Activated CD8-positive, alpha-beta memory T cell treated with anti-CD3 and anti-CD28 coated beads, Interleukin-2, amount 50 U/mL, for 4 hours (primary cell): ENCODE measurements at regions not wholly inside any gene's neighbourhood (a gene's known extent, or its start where the extent isn't known, plus 50 kb on each side); places are given as distances from the start of the nearest gene placed in this dataset.
"Not testable (repeated sequence)": the region's sequence is repeated elsewhere in the genome, so short reads cannot be mapped to it uniquely, and the experiment has no call there.

ENCODE experiments used
- DNase-seq: peaks from one replicate; pipeline ENCODE4 v3.0.0-alpha.2; 2020

DNA sequence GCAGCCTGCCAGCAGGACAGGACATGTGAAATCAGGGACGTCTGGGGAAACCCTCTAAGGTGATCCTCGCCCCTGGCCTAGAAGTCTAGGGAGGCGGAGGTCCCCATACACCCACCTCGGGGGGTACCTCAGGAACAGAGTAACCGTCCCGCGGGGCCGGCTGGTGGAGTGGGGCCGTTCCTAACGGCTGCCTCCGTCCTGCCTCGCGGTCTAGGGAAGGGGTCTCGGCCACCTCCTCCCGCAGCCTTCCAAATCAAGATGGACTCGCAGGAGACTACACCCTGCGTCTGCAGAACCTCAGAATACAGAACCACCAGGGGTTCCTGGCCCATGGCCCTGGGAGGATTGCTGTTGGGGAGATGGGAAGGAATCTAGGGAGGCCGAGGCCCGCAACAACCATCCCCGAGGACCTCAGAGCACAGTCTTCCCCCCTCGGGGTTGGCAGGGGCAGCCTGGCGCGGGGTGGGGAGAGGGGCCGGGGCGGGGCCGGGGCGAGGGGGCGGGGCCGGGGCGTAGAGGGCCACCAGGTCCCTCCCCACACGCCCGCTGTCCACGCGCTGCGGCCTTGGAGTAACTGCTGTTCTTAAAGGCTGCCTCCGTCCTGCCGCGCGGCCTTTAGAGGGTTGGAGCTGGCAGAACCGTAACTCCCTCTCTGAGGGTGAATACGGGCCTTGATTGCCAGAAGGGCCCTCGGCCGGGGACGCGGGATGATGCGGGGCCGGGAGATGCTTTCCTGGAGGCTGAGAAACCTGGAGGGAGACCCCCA, 89.0 kb upstream of the MLN start:
- no peak for DNase-seq

DNA sequence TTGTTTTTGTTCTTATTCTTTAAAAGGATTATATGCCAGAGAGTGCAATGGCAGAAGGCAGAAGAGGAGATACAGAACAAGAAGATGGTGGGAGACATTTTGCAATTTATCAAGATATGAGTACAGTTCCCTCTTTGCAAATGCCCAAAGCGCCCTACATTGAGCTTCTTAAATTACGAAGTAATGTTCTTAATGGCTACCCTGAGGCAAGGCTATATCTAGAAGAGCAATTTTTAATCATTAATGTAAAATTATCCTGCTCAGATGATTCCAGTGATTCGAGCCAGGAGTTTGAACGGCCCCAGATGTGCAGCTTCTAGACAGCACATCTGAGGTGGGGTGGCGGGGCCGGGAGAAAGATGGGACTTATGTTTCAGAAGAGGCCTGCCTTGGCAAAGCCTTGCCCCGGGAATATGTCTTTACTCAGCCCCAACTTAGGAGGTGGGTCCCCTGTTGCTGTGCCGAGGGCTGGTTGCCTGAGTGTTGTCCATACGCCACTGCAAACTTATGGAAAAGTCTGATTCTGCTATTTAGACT, 84.9 kb upstream of the MLN start:
- no peak for DNase-seq

DNA sequence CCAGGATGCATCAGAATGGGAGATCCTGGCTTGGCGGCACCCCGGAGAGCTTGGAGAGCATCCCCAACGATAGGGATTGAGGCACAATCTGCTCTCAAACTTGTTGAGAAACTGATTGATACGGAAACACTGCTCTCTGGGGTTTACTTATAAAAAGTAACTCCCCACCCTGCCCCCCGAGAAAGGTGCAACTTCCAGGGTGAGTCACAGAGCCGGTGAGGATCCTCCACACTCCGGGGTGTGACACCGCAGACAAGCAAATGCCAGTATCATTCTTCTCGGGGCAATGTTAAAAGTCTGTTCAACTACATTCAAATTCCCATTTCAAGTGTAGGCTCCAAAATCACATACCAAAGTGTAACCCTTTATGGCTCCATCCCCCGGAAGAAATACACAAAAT, 84.4 kb upstream of the MLN start:
- no peak for DNase-seq

DNA sequence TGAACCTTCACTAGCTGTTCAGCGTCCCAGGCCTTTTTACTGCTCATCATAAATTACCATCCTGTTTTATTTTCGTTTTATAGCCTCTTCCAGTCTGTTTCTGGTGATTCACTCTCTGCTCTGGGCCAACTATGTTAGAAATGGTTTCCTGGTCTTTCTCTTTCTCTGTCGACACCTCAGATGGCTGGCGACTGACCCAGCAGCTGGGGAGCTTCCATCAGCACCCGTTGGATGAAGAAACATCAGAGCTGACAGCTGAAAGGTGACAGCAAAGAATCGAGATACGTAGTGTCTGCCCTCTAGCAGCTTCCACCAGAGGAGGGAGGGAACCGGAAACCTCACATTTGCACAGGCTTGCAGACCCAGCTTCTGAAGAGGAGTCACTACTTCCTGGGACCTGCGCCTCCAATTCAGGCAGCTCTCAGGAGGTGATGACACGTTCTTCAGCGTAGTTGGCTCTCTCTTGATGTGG, 82.9 kb upstream of the MLN start:
- DNase-seq: no peak

DNA sequence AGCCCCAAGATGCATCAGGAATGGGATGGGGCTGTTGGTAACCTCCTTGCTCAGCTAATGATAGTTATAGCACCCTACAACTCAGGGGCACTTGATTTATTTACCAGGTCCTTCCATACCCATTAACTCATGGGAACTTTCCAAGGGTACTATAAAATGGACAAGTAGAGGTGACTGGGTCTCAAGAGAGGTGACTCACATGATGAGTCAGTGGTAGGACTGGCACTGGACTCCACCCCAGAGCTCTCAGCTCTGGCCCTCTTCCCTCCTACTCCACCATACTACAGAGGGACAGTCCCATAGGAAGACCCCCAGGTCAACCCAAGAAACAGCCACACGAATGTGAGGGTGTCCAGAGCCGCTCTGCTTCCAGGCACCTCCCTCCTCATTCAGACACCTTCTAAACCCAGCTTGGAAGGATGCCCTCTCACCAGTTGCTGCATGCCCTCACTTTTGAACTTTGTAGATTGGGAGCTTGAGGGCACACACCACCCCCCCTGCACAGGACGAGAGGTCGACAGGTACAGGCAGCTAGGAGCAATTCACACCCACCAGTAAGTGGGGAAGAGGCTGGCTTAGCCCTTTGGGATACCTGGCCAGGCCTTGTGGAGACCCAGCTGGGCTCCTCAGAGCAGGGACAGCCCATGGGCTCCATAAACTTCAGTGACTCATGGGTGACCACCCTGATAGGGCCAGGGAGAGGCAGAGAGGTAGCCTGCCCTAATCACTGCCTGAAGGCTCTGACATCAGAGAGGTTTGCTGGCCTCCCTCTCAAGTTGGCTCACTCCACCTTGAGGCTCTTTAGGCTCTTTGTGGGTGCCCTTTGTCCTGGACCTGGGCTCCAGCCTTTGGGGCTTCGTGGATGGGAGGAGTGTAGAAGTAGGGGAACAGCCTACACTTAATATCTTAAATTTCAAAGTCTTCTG, 81.6 kb upstream of the MLN start:
- no peak for DNase-seq

DNA sequence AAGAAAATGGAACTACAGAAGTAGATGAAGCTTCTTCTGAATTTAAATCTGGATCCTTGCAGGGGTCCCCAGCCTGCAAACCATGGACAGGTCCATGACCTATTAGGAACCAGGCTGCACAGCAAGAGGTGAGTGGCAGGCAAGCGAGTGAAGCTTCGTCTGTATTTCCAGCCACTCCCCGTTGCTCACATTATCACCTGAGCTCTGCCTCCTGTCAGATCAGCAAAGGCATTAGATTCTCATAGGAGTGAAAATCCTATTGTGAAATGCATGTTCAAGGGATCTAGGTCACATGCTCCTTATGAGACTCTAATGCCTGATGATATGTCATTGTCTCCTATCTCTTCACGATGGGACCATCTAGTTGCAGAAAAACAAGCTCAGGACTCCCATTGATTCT, 79.8 kb upstream of the MLN start:
- not testable (repeated sequence) for DNase-seq

DNA sequence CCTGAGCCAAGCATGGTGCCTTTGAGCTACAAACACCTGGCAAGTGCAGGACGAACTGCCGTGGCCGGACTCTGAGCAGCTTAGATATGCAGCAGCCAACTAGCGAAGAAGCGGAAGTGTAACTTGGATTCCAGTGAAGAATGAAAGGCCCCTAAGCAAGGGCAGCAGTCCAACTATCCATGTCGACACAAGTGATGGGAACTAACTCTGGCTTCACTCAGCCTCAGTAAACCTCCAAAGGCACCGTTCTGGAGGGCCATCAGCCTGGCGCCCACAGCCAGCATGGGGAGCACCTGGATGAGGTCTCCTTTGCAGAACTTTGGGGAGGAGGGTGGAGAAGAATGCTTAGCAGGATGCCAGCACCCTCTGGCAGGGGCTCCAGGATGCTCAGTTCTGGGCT, 78.4 kb upstream of the MLN start:
- no peak for DNase-seq

DNA sequence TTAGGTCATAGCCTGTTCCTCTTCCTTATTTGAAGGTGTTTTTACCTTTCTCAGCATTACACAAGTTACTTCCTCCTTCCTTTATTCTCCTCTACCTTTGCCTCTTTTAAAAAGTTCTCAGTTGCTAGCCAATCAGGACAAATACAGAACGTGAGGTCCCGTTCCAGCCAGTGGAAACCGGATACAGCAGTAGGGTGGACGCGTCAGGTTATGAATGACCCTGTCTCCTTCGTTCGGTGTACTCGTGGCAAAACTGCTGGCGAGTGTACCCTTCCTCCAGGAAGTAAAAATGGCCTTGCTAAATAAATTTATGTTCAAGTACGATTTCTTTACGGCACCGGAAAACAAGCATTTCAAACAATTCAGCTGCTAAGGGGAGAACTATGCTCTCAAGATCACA, 77.0 kb upstream of the MLN start:
- no peak for DNase-seq

DNA sequence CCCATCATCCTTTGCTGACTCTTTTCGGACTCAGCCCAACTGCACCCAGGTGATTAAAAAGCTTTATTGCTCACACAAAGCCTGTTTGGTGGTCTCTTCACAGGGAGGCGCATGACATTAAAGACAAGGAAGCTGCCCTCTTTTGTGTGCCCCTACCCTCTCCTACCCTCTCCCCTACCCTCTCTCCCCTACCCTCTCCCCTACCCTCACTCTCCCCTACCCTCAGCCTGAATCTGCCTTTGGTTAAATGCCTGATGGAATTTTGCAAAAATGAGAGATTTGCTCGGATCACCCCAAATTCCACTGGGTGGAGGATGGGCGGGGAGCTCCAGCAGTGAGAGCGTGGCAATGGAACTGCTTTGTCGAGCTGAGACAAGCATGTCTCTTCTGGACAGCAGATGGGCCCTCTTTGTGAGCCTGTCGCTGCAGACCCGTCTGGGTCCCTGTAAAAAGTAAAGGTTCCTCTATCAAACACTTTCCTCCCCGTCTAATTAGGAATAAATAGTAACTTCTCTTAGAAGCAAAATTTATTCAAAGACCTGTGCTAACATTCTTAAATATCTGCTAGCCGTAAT, 76.4 kb upstream of the MLN start:
- no peak for DNase-seq

DNA sequence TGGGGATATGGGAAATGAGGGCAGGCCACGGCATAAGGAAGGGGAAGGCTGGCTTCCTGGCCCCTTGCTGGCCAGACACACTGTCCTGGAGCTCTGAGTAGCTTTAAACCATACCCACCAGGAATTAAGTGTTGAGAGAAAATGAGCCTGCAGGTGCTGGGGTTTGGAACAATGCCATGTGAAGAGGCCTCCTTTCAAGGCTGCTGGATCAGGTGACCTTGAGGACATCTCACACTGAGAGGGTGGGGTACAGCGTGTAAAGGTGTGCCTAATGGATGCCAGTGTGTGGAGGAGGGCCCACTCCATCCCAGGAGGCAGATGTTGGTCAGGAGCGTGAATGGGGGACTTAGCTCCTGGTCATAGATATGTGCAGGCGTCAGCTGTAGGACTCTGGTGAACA, 74.8 kb upstream of the MLN start:
- DNase-seq: no peak

DNA sequence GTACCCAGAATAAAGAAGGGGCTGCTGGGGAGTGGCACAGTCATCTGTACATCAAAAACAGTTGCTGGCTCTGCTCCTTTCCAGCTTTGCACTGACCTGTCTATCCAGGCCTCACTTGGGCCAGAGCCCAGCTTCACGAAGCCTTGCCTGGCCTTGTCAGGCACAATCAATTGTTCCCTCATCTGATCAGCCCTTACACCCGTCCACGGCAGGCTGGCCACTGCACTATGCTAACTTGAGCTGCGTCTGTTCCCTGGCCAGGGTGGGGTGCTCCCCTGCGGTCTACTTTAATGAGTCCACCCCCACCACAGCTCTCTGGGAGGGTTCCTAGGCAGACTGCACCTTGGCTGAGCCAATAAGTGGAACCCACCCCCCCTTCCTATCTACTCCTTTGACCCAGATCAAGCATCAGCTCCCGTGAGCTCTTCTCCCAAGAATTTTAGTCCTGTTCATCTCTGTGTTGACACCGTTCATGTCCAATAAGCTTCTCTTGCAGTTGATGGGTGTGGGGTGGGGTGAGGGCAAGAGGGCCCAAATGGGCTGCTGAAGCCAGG, 74.3 kb upstream of the MLN start:
- DNase-seq: no peak

DNA sequence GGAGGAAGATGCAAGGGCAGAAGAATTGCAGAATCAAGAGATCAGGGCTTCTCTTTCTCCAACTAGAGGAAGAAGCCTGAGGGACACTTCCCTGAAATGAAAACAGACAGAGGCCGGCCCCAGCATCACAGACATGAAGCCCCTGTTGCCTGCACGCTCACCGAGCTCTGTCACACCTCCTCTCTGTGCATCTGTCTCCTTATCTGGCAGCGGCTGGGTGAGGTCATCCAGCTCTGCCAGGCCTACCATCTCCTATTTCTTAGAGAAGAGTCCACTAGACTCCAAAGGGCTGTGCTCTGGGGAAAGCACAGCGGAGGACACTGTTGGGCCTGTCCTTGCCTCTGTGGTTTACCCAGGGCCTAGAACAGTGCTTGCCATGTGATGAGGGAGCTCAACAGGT, 71.9 kb upstream of the MLN start:
- DNase-seq: no peak

DNA sequence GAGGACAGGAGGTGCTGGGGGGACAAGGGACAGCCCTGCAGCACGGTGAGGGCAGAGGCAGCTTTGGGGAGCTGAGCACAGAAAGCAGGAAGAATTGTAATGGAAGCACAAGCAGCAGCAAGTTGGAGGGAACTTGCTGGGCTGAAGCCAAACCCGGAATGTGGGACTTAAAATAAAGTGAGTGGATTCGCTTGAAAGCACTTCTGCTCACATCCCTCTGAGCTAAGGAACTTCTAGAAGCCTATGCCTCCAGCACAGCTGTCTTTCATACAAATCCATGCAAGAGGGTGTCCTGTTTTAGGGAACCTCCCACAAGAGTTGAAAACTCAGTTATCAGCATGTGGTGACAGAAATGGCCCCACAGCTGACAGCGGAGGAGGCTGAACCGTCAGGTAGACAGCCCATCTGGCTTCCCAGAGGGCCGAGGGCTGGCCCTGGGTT, 71.4 kb upstream of the MLN start:
- no peak for DNase-seq

DNA sequence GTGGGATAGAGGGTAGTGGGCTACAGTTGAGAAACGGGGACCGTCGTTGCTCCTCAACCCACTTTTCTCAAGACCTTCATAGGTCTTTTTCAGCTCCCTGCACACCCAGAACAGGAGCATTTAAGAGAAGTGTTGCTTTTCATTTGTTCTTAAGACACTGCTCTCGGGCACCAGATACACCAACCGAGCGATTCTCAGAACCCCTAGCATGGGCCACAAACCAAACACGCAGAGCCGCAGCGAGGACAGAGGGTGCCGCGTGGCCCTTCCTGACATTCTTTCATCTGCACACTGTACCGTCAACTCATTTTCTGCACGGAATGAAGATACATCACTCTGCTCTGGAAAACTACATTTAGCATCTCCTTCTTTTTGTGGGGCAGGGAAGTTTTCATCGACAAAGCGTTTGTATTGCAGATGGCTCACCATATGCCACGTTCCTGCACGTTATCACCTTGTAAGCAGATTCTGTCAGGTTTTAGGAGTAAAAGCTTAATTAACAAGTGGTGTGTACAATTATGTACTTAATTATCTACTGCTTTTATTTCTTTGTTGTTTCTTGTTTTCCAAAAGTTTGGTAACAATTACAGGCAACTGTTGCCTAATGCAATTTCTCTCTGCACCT, 70.4 kb upstream of the MLN start:
- no peak for DNase-seq

DNA sequence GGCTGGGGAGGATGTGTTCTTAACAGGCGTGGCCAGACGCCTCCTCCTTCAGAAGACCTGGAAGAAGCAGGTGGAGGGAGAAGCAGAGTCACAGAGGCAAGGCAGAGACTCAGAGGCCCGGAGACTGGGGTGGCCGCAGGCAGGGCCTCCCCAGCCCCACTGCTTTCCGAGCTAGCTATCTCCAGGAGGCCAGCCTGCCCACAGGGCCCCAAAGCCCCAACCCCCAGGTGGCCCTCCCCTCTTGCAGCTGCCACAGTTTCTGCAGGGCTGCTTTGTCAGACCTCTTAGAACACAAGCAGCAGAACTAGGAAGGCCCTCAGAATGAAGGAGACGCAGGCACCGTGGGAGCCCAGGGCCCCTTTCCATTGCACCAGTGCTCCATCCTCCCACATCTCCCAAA, 69.0 kb upstream of the MLN start:
- no peak for DNase-seq

DNA sequence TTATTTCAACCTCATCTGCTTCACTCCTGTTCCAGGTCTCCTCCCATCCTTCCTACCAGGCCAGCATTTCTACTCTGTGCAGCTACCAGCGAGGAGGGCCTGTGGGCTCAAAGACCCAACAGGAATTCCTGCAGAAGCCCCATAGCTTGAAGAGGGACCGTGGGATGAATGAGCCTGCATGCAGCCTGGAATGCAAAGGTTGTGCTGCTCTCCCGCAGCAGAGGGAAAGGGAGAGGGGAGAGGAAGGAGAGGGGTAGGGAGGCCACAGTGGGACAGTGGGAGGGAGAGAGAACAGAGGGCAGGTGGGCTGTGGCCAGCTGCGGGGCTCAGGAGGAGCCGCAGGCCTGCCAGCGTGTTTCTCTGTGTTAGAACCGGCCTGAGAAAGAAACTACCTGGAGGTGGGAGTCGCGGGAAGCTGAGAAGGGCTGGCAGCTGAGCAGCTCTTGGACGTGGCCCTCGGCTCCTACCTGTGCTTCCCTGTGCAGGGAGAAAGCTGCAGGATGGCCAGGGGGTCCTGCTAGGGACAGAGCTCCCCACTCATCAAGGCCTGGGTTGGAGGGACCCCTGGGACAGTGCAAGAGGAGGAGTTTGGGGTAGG, 66.1 kb upstream of the MLN start:
- DNase-seq: no peak

DNA sequence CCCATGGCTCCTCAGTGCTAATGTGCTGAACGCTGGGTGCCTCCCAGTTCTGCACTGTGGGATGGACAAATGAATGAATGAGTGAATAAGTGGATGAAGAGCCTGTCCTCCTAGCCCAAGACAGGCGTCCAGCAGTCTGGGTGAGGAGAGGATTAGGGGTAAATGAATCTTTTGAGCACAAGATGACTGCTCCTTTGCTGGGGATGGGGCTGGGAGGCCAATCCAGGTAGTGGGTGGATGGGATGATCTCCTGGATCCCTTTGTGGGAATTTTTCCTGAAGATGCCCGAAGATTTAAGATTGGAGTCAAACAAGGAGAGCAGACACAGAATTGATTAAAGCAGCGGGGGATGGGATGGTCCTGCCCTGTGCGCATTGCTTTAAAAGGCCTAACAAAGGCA, 65.3 kb upstream of the MLN start:
- no peak for DNase-seq

DNA sequence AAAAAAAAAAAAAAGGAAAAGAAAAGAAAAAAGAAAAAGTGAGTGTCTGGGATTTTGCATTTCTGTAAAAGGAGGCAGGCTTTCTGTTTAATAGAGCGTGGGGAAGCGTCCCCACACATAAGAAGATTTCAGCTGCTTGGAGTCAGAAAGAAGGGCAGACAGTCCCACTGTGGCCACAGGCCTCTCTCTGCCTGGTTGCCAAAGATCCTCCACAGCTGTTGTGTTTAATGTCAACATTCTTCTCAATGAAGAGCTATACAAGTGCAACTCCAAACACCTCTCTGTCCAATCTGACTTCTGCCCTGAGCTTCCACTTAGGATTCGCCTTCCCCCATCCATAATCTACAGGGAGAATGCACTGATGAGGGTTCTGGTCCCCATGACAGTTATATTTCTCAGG, 64.3 kb upstream of the MLN start:
- DNase-seq: no peak

DNA sequence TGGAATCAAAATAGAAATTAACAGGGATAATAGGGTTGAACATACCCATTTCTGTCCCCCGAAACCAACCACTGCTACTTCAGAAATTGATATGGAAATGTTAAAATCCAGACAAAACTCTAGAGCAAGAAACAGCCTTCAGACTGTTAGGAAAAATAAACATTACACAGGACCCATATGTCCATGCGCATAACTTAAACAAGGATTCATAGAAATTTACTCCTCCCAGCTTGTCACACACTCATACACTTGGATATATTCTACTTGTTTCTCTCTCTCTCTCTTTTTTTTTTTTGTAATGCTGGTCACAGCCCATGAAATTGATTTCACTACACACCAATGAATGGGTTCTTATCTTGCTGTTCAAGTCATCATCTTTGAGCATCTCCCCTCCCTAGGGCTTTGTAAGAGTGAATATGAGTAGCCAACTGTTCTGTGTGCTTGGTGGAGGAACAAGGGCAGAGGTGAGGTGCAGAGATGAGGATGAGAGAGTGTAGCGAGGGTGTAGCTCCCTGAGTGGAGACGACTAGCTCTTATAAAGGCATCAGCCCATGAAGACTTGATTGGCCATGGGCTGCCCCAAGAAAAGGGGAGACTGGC, 61.8 kb upstream of the MLN start:
- no peak for DNase-seq

DNA sequence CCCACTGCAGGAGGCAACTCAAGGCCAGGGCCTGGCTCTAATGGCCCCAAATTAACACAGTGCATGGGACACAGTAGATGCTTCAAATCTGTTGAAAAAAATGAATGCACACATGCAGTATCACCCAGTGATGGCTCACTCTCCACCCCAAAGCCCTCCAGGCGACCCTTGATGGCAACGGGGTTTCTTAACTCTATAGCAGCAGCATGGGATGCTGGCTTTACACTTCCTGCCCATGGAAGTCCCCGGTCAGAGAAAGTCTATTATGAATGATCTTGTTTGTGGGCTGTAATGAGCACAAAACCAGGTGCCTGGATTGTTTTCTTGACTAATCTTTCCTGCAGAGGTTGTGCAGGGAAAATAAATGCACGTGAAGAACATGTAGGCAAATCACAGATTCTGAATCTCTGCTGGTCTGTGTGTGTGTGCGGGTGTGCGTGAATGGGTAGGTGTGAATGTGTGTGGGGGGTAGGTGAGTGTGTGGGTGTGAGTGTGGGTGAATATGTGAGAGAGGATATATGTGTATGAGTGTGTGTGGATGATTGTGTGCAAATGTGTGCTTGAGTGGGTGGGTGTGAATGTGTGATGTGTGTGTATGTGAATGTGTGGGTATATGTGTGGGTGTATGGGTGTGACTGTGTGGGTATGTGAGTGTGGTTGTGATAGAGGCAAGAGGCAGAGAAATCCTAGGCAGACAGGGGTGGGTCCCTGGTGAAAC, 60.1 kb upstream of the MLN start:
- no peak for DNase-seq

DNA sequence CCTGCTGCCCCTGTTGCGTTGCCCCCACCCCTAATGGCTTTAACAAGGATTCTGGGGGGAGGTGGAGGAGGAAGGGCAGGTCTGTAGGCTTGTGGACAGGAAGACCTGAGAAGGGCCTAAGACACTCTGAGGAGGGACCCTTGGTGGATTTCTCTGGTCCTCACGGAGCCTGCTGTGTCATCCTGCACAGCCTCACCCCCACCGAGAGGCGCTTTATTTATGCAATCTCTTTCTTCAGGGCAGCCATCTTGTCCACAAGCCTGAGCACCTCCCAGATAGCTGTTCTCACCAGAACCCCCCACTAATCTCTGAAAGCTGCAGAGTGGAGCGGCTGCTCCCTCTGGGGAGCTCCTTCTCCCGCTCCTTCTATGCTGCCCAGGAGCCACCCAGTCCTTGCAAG, 59.3 kb upstream of the MLN start:
- no peak for DNase-seq
